HG02870 (cell line): ENCODE measurements at regions not wholly inside any gene's neighbourhood (a gene's known extent, or its start where the extent isn't known, plus 50 kb on each side); places are given as distances from the start of the nearest gene placed in this dataset.
"Not testable (repeated sequence)": the region's sequence is repeated elsewhere in the genome, so short reads cannot be mapped to it uniquely, and the experiment has no call there.

Experiments used
- ATAC-seq: cut with Tn5 transposase; IDR thresholded peaks from one replicate; pipeline ENCODE4 v1.9.1; 2021; ENCODE audit warnings: mild to moderate bottlenecking, moderate library complexity; ENCODE audit not compliant: unreplicated experiment

DNA sequence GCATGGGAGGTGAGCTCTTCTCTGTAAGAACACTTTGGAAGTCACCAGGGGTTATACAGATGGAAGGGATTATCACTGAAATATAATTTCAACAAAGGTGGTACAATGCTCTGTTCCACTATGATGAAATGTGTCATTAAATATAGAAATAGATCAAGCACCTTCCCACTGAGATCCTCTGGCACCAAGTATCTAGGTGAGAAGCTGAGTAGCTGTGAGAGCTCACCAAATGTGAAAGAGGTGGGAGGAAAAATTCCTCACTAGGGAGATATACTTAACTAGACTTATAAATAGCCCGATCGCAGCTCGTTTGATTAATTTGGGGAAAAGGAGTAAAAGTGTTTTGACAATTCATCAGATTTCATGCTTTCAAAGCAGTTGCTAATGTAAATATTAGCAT lies 247.6 kb downstream of the SMAD2 start:
- no peak for ATAC-seq

DNA sequence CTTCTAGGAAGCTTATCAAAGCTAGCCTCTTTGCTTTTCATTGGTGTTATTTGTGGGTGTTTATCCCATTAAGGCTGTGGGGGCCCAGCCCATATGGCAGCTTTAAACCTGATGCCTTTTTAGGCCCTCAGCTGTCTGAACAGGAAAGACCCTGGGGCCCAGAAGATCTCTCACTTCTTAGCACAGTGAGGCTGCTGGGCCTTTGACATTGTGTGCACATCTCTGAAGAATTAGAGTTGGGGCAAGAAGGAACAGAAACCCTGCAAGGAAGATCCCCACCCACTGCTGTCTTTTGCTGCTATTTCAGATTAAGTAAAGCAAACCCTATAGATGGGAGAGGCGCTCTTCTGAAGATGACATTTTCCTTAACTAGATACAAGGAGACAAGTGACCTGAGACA lies 250.0 kb downstream of the SMAD2 start:
- ATAC-seq = peak; percentile 76

DNA sequence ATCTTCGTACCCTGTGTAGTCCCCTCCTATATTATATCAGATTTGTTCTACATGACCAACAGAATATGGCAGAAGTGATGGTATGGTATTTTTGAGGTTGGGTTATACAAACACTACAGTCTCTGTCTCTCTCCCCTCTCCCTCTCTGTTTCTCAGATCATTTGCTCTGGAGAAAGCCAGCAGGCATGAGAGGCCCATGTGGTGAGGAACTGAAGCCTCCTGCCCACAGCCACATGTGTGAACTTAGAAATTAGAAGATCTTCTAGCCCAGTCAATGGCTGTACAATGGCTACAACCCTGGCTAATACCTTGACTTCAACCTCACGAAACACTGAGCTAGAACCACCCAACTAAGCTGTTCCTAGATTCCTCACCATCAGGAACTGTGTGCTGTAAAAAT lies 250.6 kb downstream of the SMAD2 start:
- ATAC-seq = peak; percentile 63

DNA sequence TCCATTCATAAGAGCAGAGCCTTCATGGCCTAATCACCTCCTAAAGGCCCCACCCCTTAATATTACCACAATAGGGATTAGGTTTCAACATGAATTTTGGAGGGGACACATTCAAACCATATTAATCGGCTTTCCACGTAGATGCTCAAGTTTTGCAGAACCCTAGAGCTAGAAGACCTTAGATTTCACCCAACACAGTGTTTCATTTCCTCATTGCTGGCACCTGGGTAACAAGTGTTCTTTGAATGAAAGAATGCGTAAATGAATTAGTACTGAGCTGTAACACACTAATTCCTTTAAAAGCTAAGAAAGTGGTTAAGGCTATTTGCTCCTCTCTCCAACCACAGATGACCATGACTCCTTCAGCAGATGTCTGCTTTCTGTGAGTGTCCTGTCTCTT lies 252.5 kb downstream of the SMAD2 start:
- peak; percentile 26 for ATAC-seq

DNA sequence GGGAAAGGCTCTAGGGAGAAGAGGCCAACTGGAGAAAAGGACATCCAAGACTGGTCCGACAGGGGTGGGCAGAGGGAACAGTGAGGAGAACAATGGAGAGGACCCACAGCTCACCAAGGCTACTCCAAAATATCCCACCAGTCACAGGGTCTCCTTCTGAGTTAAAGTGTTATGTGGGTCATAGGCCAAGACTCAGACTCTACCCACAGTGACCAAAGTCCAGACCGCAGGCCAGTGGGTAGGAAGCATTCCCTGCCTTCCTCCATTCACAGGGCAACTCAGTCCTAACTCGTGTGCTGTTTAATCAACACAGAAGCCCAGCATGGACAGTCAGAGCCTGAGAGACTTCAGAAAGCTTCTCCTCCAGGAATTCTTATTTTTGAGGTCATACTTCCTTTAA lies 260.6 kb downstream of the SMAD2 start:
- ATAC-seq = no peak

DNA sequence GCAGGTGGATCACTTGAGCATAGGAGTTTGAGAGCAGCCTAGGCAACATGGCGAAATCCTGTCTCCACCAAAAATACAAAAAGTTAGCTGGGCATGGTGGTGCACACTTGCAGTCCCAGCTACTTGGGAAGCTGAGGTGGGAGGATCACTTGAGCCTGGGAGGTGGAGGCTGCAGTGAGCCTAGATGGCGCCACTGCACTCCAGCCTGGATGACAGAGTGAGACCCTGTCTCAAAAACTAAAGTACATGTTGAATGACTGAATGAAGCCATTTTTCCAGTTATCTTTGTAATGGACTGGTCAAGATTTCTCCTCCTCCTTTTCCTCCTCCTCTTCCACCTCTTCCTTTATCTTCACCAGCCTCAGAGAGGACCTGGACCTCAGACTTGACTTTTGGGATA lies 272.0 kb downstream of the SMAD2 start:
- ATAC-seq = no peak

DNA sequence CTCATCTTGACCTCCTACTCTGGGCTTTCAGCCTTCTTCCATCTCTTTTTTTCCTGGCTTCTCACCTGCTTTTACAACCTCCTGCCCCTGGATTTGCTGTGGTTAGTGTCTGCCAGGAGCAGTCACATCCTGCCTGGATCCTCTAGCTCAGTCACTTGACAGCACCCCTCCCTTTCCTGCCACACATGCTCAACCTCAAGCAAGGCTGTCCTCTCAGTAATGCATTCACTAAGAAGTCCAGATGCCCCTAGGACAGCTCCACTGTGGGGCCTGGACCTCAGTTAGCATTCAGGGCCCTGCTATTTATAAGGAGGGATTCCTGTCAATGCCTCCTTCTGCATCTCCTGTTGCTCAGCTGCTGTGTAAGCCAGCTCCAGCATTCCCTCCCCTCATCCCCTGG lies 275.5 kb downstream of the SMAD2 start:
- no peak for ATAC-seq

DNA sequence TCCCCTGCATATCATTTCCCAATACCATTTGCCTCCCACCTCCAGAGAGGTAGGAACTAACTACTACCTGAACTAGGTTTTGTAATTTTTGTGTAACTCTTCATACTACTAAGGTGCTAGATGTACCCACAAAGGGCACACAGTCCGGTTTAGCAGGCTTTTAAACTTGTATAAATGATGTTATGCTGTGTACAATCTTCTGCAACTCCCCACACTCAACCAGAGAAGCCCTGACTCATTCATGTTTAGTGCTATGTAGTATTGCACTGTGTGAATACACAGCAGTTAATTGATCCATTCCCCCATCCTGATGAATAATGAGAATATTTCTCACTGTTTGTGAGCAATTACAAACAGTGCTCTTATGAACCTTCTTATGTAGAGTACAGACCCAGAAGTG lies 285.6 kb downstream of the SMAD2 start:
- no peak for ATAC-seq

DNA sequence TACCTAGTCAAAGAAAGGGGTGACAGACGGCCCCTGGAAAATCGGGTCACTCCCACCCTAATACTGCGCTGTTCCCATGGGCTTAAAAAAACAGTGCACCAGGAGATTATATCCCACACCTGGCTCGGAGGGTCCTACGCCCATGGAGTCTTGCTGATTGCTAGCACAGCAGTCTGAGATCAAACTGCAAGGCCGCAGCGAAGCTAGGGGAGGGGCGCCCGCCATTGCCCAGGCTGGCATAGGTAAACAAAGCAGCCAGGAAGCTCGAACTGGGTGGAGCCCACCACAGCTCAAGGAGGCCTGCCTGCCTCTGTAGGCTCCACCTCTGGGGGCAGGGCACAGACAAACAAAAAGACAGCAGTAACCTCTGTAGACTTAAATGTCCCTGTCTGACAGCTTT lies 292.9 kb downstream of the SMAD2 start:
- ATAC-seq = not testable (repeated sequence)

DNA sequence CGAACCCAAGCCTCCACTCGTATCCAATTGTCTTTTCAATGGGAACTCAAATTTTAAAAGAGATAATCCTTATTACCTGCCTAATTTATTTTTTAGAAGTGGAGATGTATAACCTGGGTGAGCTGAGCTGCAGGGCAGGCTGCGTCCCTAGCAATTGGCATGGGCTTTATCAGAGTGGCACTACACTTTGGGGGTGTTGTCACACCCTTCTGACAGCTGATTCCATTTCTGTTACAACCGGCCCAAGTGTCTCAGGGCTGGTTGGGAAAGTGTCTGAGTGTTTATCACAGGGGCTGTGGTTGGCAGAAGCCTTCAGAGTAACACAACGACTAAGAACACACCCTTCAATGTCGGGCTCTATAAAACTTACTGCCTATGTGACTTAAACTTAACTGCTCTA lies 295.0 kb downstream of the SMAD2 start:
- no peak for ATAC-seq

DNA sequence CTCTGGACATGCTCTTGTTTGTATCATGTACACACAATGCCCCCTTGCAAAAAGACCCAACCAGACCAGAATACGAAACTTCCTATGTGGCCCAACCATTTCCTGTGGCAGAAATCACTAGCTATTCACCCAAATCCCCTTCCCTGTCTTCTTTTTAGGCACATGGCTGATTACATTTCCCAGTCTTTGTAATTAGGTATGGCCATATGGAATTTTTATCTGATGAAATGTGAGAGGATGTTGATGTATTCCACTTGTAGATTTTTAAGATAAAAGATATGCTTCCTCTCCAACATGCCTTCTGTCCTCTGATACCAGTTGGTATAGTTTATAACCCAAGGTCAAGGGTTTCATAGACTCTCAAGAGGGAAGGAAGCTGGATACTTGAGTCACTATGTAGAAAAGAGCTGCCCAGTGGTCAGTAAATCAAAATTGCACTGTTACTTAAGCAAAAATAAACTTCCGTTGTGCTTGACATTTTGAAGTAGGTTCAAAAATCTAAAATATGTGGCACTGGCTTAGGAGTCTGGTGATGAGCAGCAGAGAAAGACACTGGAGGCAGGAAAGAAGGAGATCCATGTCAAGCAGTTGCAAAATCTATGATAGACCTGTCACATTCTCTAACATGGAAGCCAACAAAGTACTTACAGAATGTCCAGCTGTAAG lies 297.4 kb downstream of the SMAD2 start:
- ATAC-seq = no peak

DNA sequence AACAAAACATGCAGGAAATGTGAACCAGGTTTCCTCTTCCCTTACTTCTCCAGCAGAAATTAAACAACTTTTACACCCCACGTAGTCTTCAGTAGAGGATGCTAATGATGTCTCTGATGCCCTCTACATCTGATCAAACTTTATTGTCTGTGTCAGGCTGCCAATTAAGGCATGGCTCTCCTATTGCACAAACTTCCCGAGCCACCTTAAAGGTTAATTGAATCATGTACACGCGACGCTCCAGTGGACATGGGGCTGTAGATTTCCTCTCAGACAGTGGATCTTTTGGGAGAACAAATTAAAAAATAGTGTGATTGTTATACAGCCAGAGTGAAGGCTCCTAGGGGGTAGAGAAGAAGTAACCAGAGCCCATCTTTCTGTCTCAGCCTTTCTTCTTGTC lies 301.6 kb downstream of the SMAD2 start:
- no peak for ATAC-seq

DNA sequence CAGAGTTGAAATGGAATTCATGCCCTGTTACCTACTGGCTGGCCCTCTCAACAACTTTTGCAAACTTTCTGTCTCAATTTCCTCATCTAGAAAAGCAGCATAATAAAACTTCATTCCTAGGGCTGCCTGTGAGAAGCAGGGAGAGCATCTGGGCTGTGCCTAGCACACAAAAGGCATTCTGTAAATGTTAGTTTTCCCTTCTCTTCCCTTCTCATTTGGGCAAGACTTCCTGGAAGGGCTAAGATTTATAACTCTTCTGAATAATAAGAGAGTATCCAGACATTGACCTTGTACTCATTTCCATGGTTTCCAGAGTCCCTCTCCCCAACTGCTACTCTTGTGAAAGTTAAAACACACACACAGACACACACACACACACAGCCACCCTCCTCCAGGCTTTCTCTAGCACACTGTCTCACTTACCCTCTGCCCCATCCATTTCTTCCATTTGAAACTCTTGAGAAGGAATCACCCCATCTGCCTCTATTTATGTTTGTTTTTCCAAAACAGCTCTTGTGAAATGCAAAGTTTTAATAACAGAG lies 302.1 kb downstream of the SMAD2 start:
- ATAC-seq = no peak

DNA sequence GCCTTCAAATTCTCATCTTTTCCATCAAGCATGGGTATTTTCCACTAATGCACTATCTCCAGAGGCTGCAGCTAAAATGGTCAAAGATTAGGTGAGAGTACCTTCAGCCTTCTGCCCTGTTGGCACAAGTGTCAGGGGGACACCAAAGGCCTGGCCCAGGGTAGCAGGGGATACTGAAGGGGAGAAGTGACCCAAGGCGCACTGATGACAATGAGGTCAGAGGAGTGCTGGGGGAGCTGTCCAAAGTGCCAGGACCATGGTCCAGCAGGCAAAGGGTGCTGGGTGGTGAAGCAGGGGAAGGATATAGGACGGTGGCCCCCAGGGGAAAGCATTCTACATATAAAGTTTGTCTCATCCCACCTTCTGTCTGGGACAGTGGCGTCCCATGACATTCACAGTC lies 303.4 kb downstream of the SMAD2 start:
- no peak for ATAC-seq

DNA sequence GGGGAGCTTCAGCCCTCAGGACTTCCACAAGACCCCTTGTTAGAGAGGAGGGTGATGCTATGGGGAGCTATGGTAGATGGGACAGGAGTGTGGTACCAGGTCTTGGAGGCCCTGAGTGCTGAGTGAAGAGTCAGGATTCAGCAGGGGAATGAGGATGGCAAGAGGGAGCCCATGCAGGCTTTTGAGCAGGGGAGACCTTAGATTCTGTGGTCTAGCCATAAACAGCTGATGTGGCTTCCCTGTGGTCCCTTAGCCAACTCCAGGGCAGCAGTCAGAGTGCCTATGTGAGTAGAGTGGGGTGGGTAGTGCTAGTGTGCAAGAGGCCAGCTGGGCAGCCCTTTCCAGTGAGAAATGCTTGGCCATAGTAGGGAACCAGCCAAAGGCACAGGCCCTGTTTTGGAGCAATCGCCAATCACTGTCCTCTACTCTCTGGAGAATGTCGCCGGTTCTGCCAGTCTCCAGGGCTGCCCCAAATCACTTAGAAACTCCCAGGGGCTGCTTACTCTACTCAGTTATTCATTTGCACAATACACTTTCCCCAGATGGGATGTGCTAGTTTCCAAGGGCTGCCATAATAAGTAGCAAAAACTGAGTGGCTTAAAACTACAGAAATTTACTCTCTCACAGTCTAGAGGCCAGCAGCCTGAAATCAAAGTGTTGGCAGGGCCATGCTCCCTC lies 310.5 kb downstream of the SMAD2 start:
- no peak for ATAC-seq

DNA sequence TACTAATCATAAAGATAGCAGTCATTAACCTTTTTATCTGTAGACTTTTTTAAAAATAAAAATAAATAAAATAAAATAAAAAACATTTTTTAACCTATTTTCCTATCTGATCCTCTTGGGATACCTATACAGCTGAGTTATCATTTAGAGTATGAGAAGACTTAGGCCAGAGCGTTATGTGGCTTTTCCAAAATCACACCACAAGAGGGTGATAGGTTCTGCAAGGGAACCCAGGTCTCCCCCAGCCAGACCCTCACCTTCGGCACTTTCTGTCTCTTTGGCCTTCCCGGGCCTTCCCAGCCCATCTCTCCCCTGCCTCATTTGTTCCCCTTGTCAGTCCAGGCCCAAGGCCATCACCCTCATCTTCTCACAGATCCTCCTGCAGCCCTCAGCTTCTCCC lies 311.7 kb downstream of the SMAD2 start:
- no peak for ATAC-seq

DNA sequence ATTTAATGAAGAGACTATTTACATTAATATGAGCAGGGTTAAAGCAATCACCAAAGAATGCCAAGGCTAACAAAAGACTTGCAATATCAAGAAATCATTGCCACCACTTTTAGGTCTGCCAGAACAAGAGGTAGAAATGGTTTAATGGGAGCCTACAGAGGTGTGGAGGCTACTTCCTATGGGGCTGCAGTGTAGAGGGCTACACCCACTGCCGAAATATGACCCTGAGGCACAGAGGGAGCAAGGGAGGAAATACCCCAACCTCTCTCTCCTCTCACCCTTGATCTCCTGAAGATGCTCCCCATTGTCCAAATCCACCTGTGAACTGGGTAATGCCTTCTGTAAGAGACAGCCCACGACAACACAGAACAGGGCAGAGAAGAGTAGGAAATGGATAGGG lies 315.4 kb downstream of the SMAD2 start:
- no peak for ATAC-seq

DNA sequence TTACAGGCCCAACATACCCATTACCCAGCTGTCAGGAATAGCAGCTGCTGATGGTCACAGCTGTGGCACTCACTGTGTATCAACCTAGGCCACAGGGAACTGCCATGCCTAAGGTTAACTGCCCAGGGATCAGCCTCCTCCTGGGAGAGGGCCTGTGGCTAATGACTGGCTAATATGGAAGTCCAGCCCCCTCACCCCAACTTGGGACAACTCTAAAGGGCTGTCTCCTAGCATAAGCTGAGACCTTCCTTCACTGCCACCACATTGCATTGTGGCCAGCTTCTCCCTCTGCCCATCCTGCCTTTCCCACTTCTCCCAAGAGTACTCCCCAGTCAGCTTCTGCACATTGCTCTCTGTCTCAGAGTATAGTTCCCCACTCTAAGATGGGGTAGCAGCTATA lies 316.5 kb downstream of the SMAD2 start:
- ATAC-seq = no peak

DNA sequence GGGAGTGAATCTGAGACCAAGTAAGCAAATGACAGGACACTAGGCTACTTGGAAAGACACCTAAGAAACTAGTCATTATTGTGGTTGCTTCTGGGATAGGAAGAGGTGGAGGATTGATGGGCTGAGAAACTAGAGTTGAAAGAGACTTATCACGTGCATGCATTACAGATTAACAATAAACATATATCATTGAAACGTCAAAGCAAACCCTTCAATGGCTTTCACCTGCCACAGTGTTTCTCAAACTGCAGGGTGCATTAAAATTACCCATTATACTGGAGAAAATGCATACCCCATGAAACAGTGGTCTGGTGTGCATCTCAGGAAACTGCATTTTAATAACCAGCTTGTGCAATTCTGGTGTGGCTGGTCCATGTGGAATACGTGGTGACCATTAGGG lies 318.8 kb downstream of the SMAD2 start:
- no peak for ATAC-seq

DNA sequence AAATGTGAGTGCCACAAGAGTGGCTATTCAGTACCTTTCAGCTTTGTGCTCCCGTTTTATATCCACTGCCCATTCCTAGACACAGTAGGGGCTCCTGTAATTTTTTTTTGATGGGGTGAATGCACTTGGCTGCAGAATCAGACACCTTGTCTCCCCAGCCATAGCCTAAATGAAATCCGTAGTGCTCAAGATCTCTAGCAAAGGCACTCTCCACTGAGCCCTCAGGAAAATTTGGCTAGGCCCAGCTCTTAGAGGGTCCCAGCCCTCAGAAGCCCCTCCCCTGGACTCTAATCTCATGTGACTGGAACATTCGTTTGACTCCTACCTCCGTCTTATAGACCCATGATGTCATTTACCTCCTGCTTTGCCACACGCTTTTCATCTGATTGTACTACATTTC lies 323.9 kb downstream of the SMAD2 start:
- ATAC-seq = no peak

DNA sequence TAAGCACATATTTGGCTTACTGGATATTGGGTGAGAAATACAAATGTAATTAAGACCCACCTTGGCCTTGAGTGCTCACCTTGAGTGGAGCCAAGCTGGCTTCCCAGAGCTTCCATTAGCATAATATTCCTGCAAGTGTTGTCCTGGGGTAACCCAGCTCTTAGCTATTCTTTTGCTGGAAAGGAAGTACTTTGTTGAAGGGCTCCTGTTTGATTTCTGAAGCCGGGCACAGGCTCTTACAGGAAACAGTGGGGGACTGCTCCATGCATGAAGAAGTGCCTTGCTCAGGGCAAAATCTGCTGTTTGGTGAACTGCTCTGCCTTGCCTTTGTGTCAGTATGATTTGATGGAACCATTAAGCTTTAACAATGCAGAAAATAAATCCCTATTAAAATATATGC lies 325.4 kb downstream of the SMAD2 start:
- no peak for ATAC-seq

DNA sequence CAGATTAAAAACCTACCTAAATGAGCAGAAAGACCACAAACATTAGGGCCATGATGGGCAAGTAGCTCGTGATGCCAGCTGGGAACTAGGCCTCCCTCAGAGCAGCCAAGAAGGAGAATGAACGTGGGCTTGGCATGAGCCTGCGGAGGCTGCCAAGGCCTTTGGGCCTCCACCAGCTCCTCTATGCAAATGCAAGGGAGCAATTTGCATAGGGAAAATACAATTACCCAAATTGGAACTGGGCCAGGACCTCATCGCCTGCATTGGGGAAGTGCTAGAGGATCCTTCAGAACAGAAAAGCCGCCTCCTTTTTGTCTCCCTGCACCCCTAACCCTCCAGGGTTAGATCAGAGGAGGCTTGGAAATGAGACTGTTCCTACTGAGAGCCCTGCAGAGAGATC lies 326.4 kb downstream of the SMAD2 start:
- no peak for ATAC-seq

DNA sequence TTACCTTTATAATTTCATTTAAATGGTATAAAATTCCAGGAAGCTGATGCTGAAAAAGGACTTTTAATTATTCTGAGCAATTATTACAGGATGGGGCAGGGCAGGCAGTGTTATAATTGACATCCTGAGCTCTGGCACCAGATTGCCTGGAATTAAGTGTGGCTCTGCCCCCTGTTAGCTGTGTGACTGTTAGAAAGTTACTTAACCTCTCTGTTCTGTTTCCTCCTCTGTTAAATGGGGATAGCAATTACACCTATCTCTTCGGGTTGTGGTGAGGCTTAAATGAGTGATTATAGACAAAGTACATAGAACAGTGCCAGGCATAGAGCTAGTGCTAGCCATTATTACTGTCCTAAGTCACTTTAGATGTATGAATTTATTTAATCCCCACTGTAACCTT lies 327.3 kb downstream of the SMAD2 start:
- ATAC-seq = no peak
